CD4-positive, alpha-beta T cell (primary cell): ENCODE measurements at regions not wholly inside any gene's neighbourhood (a gene's known extent, or its start where the extent isn't known, plus 50 kb on each side); places are given as distances from the start of the nearest gene placed in this dataset.
"Not testable (repeated sequence)": the region's sequence is repeated elsewhere in the genome, so short reads cannot be mapped to it uniquely, and the experiment has no call there.

ENCODE experiments used
- ATAC-seq: fragments of 200-7000 bp; cut with Tn5 transposase; one replicate; pipeline ENCODE4 v1.10.0; 2022; ENCODE audit warnings: mild to moderate bottlenecking; ENCODE audit not compliant: poor library complexity
- CTCF ChIA-PET: fragments of 350-600 bp; sonication (Branson Sonifier 250); formaldehyde crosslinking; loops from one replicate; lab custom pipeline; 2021; ENCODE audit warnings: antibody characterized with exemption, inconsistent platforms; lab: Charles Lee
- POLR2A ChIA-PET: fragments of 350-600 bp; sonication (Branson Sonifier 250); formaldehyde crosslinking; loops from one replicate; lab custom pipeline; 2021; ENCODE audit warnings: antibody characterized with exemption, inconsistent platforms; lab: Charles Lee
- DNase-seq, 14 experiments: peaks; one replicate each; pipeline ENCODE4 v3.0.0-alpha.2; 2013 to 2020; ENCODE audit warnings: mixed read lengths in 2 of 14
- H3K27ac ChIP-seq, 2 donors: one replicate each; pipeline versions ENCODE4 v1.5.1 to v1.7.0; 2013; ENCODE audit warnings: low read length in 2 of 2, low read depth in 1 of 2, mild to moderate bottlenecking in 1 of 2
- H3K27me3 ChIP-seq, 2 experiments: 1 replicate in 1 of 2; 2 replicates in 1 of 2; pipeline versions ENCODE4 v1.6.1 to v1.7.0; 2013; ENCODE audit warnings: low read length in 2 of 2, control low read depth in 1 of 2, mild to moderate bottlenecking in 1 of 2, moderate library complexity in 1 of 2; ENCODE audit not compliant: insufficient read depth in 2 of 2, control insufficient read depth in 1 of 2
- H3K36me3 ChIP-seq: one replicate; pipeline ENCODE4 v1.6.1; 2013; ENCODE audit warnings: low read length, control low read depth; ENCODE audit not compliant: insufficient read depth
- H3K4me1 ChIP-seq: one replicate; pipeline ENCODE4 v1.6.1; 2013; ENCODE audit warnings: low read length, control low read depth; ENCODE audit not compliant: insufficient read depth
- H3K4me3 ChIP-seq: one replicate; pipeline ENCODE4 v1.5.1; 2013; ENCODE audit warnings: mild to moderate bottlenecking, low read length, moderate library complexity
- H3K9me3 ChIP-seq, 2 experiments: 1 replicate in 1 of 2; 2 replicates in 1 of 2; pipeline versions ENCODE4 v1.6.1 to v1.7.0; 2013; ENCODE audit warnings: low read length in 2 of 2, mild to moderate bottlenecking in 2 of 2, control low read depth in 1 of 2, moderate library complexity in 1 of 2; ENCODE audit not compliant: control insufficient read depth in 1 of 2, insufficient read depth in 1 of 2
- H3K27ac Mint-ChIP-seq: one replicate; pipeline ENCODE4 v1.8.0; 2020; ENCODE audit warnings: mixed read lengths
- H3K27me3 Mint-ChIP-seq: one replicate; pipeline ENCODE4 v1.8.0; 2021; ENCODE audit warnings: mixed read lengths
- H3K36me3 Mint-ChIP-seq: one replicate; pipeline ENCODE4 v1.8.0; 2021; ENCODE audit warnings: low read depth, mixed read lengths
- H3K4me1 Mint-ChIP-seq: one replicate; pipeline ENCODE4 v1.8.0; 2021; ENCODE audit warnings: low read depth, mixed read lengths
- H3K4me3 Mint-ChIP-seq: one replicate; pipeline ENCODE4 v1.8.0; 2020; ENCODE audit warnings: mild to moderate bottlenecking, mixed read lengths
- H3K9me3 Mint-ChIP-seq: one replicate; pipeline ENCODE4 v1.8.0; 2020; ENCODE audit warnings: mixed read lengths
- CTCF ChIP-seq: fragments of 200-600 bp; IDR thresholded peaks from one replicate; pipeline ENCODE4 v1.8.0; 2022; ENCODE audit warnings: antibody characterized with exemption, mild to moderate bottlenecking
- intact Hi-C, 2 experiments: fragments of 100-400 bp; cut with DNase I in 1 of 2; cut with micrococcal nuclease in 1 of 2; formaldehyde crosslinking; loops; one replicate each; pipeline versions ENCODE4 v1.15.1 to v1.9.0; 2023 to 2025; cut with DNase I, micrococcal nuclease

- no peak overlapping the region for H3K4me3 ChIP-seq
- no peak overlapping the region for H3K27ac ChIP-seq
- DNase-seq: no peak
- ATAC-seq: no peak
- intact Hi-C loops: loop anchor here in 1 of 2 experiments (5.0 kb wide), 2 partner anchors 42 to 1473 kb away; partner anchors contain the start of gene AMACR
- H3K4me1 ChIP-seq: peaks cover 51% of the 10 kb centered on the region
- H3K9me3 ChIP-seq: no peaks in the 10 kb centered on the region
- ChIA-PET POLR2A (interaction anchor here (0.8 to 1.0 kb wide), 3 partner anchors 11 to 51 kb away, joined by 3 read pairs; partner anchors contain the start of gene SUB1), CTCF (interaction anchor here (0.7 to 1.0 kb wide), 2 partner anchors 10 to 50 kb away, joined by 3 read pairs; no protein-coding TSS in a partner anchor)
- TF ChIP-seq CTCF: no peak
- Mint-ChIP-seq H3K9me3 (no peaks in the 10 kb centered on the region), H3K27me3 (no peaks in the 10 kb centered on the region), H3K36me3 (peaks cover 21% of the 10 kb centered on the region), H3K27ac (peak overlapping the region; percentile 94), H3K4me1 (peaks cover 73% of the 10 kb centered on the region), H3K4me3 (peak overlapping the region; percentile 67)
- H3K36me3 ChIP-seq: peaks cover 5% of the 10 kb centered on the region
- H3K27me3 ChIP-seq: no peaks in the 10 kb centered on the region
Measured at GRCh38 chr5:32534041-32534440, 51.3 kb upstream of the SUB1 start.

- H3K4me1 Mint-ChIP-seq: peaks cover 53% of the 10 kb centered on the region
- POLR2A ChIA-PET: interaction anchor here (0.6 to 1.9 kb wide), 8 partner anchors 9 to 357 kb away, joined by 3 to 47 read pairs (median 8); partner anchors contain the start of genes SUB1 and ZFR
- no peaks in the 10 kb centered on the region for H3K36me3 ChIP-seq
- TF ChIP-seq CTCF: no peak
- H3K27ac ChIP-seq: peak overlapping the region; percentile 76 to 88
- H3K36me3 Mint-ChIP-seq: peaks cover 17% of the 10 kb centered on the region
- no peaks in the 10 kb centered on the region for H3K27me3 ChIP-seq
- peak overlapping the region; percentile 94 for H3K27ac Mint-ChIP-seq
- intact Hi-C loops: loop anchor here (1.0 to 5.0 kb wide), 5 partner anchors 30 to 1475 kb away; partner anchors contain the start of genes SUB1 (in 2 of the 2) and AMACR (in 1 of the 2)
- ATAC-seq (peak; percentile 74), DNase-seq (peak; percentile 27 to 86 (median 45))
- H3K27me3 Mint-ChIP-seq: no peaks in the 10 kb centered on the region
- H3K4me3 Mint-ChIP-seq: peak overlapping the region; percentile 87
- H3K9me3 Mint-ChIP-seq: no peaks in the 10 kb centered on the region
- CTCF ChIA-PET: interaction anchor here (0.5 to 1.9 kb wide), 3 partner anchors 14 to 58 kb away, joined by 3 to 10 read pairs (median 9); no protein-coding TSS in a partner anchor
- peak overlapping the region; percentile 53 for H3K4me3 ChIP-seq
- H3K4me1 ChIP-seq: peaks cover 36% of the 10 kb centered on the region
- H3K9me3 ChIP-seq: no peaks in the 10 kb centered on the region
Measured at GRCh38 chr5:32531885-32532520, 53.4 kb upstream of the SUB1 start.

- CTCF ChIA-PET, DNase-seq, ATAC-seq, H3K27me3 ChIP-seq, H3K9me3 ChIP-seq, H3K27ac ChIP-seq, H3K9me3 Mint-ChIP-seq, H3K27ac Mint-ChIP-seq, H3K27me3 Mint-ChIP-seq, intact Hi-C loops, H3K36me3 Mint-ChIP-seq, H3K4me3 Mint-ChIP-seq, H3K4me3 ChIP-seq, H3K36me3 ChIP-seq: not testable (repeated sequence)
- POLR2A ChIA-PET: interaction anchor here (0.6 kb wide), 1 partner anchor 59 kb away, joined by 3 read pairs; no protein-coding TSS in a partner anchor
- peaks cover 35% of the 10 kb centered on the region for H3K4me1 Mint-ChIP-seq
- H3K4me1 ChIP-seq: peaks cover 32% of the 10 kb centered on the region
Measured at GRCh38 chr5:32527321-32527720, 58.0 kb upstream of the SUB1 start.
